HEK293 (cell line): ENCODE measurements at regions not wholly inside any gene's neighbourhood (a gene's known extent, or its start where the extent isn't known, plus 50 kb on each side); places are given as distances from the start of the nearest gene placed in this dataset.

Experiments
- CTCF ChIA-PET: fragments of 350-600 bp; formaldehyde crosslinking; extraction: SDS; loops from one replicate; lab custom pipeline; 2021; ENCODE audit warnings: antibody characterized with exemption; lab: Yijun Ruan, JAX
- POLR2A ChIA-PET: fragments of 300-600 bp; formaldehyde crosslinking; extraction: SDS; loops from one replicate; lab custom pipeline; 2020; ENCODE audit warnings: antibody characterized with exemption, inconsistent platforms; lab: Yijun Ruan, JAX
- H3K27ac ChIP-seq: fragments of 200-500 bp; sonication (Bioruptor generic); 2 replicates; pipeline ENCODE4 v1.5.1; 2014; ENCODE audit warnings: low read depth, low read length, control low read depth, inconsistent platforms; ENCODE audit errors: extremely low read depth
- H3K36me3 ChIP-seq, 2 experiments: fragments of 200-500 bp in 1 of 2; sonication (Bioruptor generic) in 1 of 2; 1 replicate in 1 of 2; 2 replicates in 1 of 2; pipeline ENCODE4 v1.5.1; 2014 to 2017; ENCODE audit warnings: inconsistent platforms in 2 of 2, low read length in 2 of 2; ENCODE audit not compliant: control insufficient read depth in 2 of 2, insufficient read depth in 1 of 2
- H3K4me1 ChIP-seq: fragments of 200-500 bp; sonication (Bioruptor generic); 2 replicates; pipeline ENCODE4 v1.5.1; 2014; ENCODE audit warnings: mild to moderate bottlenecking, low read length, inconsistent platforms; ENCODE audit not compliant: control insufficient read depth, insufficient read depth
- H3K4me3 ChIP-seq: 2 replicates; pipeline ENCODE4 v1.5.1; 2011; ENCODE audit warnings: low read depth, mild to moderate bottlenecking, control low read depth, low read length, moderate library complexity
- H3K9me3 ChIP-seq: fragments of 200-500 bp; sonication (Bioruptor generic); 2 replicates; pipeline ENCODE4 v1.5.1; 2014; ENCODE audit warnings: low read depth, low read length, inconsistent platforms; ENCODE audit not compliant: control insufficient read depth, insufficient read depth
- GFI1B ChIP-seq: fragments of 450-650 bp; formaldehyde crosslinking; IDR thresholded peaks from 2 replicates; pipeline ENCODE4 v1.5.1; 2016; ENCODE audit warnings: missing biosample characterization, missing genetic modification characterization
- GLI2 ChIP-seq: fragments of 450-650 bp; formaldehyde crosslinking; IDR thresholded peaks from 2 replicates; pipeline ENCODE4; 2017; ENCODE audit warnings: missing biosample characterization, missing genetic modification characterization, low read depth, borderline replicate concordance
- GLIS2 ChIP-seq: fragments of 450-650 bp; formaldehyde crosslinking; IDR thresholded peaks from 2 replicates; pipeline ENCODE4 v1.5.1; 2016; ENCODE audit warnings: missing biosample characterization, missing genetic modification characterization
- KLF8 ChIP-seq: fragments of 450-650 bp; formaldehyde crosslinking; IDR thresholded peaks from 2 replicates; pipeline ENCODE4 v1.5.1; 2016; ENCODE audit warnings: missing biosample characterization, missing genetic modification characterization
- PRDM1 ChIP-seq: fragments of 450-650 bp; formaldehyde crosslinking; IDR thresholded peaks from 2 replicates; pipeline ENCODE4; 2016; ENCODE audit warnings: missing biosample characterization, missing genetic modification characterization
- REPIN1 ChIP-seq: fragments of 450-650 bp; formaldehyde crosslinking; IDR thresholded peaks from 2 replicates; pipeline ENCODE4 v1.5.1; 2017; ENCODE audit warnings: missing biosample characterization, missing genetic modification characterization, low read depth
- SCRT2 ChIP-seq: fragments of 450-650 bp; formaldehyde crosslinking; IDR thresholded peaks from 2 replicates; pipeline ENCODE4 v1.5.1; 2016; ENCODE audit warnings: missing biosample characterization, missing genetic modification characterization
- ZBTB20 ChIP-seq: fragments of 450-650 bp; formaldehyde crosslinking; IDR thresholded peaks from 2 replicates; pipeline ENCODE4 v1.5.1; 2016; ENCODE audit warnings: missing biosample characterization, missing genetic modification characterization
- ZNF121 ChIP-seq: fragments of 450-650 bp; formaldehyde crosslinking; IDR thresholded peaks from 2 replicates; pipeline ENCODE4 v1.5.1; 2016; ENCODE audit warnings: missing biosample characterization, missing genetic modification characterization
- ZNF138 ChIP-seq: fragments of 450-650 bp; formaldehyde crosslinking; IDR thresholded peaks from 2 replicates; pipeline ENCODE4 v1.5.1; 2016; ENCODE audit warnings: missing biosample characterization, missing genetic modification characterization, borderline replicate concordance
- ZNF174 ChIP-seq: fragments of 450-650 bp; formaldehyde crosslinking; IDR thresholded peaks from 2 replicates; pipeline ENCODE4 v1.5.0; 2017; ENCODE audit warnings: missing biosample characterization, mild to moderate bottlenecking, missing genetic modification characterization
- ZNF202 ChIP-seq: fragments of 450-650 bp; formaldehyde crosslinking; IDR thresholded peaks from 2 replicates; pipeline ENCODE4 v1.5.1; 2016; ENCODE audit warnings: missing biosample characterization, missing genetic modification characterization, borderline replicate concordance
- ZNF239 ChIP-seq: fragments of 450-650 bp; formaldehyde crosslinking; IDR thresholded peaks from 2 replicates; pipeline ENCODE4 v1.5.1; 2016; ENCODE audit warnings: missing biosample characterization, missing genetic modification characterization
- ZNF24 ChIP-seq: fragments of 450-650 bp; formaldehyde crosslinking; IDR thresholded peaks from 2 replicates; pipeline ENCODE4 v1.5.1; 2016; ENCODE audit warnings: missing biosample characterization, missing genetic modification characterization
- ZNF302 ChIP-seq: fragments of 450-650 bp; formaldehyde crosslinking; IDR thresholded peaks from 2 replicates; pipeline ENCODE4 v1.5.1; 2016; ENCODE audit warnings: missing biosample characterization, missing genetic modification characterization, low read depth
- ZNF311 ChIP-seq: fragments of 450-650 bp; formaldehyde crosslinking; IDR thresholded peaks from 2 replicates; pipeline ENCODE4 v1.5.1; 2017; ENCODE audit warnings: missing biosample characterization, missing genetic modification characterization, borderline replicate concordance
- ZNF398 ChIP-seq: fragments of 450-650 bp; formaldehyde crosslinking; IDR thresholded peaks from 2 replicates; pipeline ENCODE4 v1.5.1; 2017; ENCODE audit warnings: missing biosample characterization, missing genetic modification characterization
- ZNF571 ChIP-seq: fragments of 450-650 bp; formaldehyde crosslinking; IDR thresholded peaks from 2 replicates; pipeline ENCODE4 v1.5.0; 2017; ENCODE audit warnings: missing biosample characterization, missing genetic modification characterization
- ZNF580 ChIP-seq: fragments of 450-650 bp; formaldehyde crosslinking; IDR thresholded peaks from 2 replicates; pipeline ENCODE4 v1.5.1; 2016; ENCODE audit warnings: missing biosample characterization, missing genetic modification characterization
- ZNF658 ChIP-seq: fragments of 450-650 bp; formaldehyde crosslinking; IDR thresholded peaks from 2 replicates; pipeline ENCODE4; 2016; ENCODE audit warnings: missing biosample characterization, missing genetic modification characterization
- TF ChIP-seq, protein P1 (sequence below): fragments of 450-650 bp; formaldehyde crosslinking; IDR thresholded peaks from 2 replicates; pipeline ENCODE4 v1.5.1; 2016; ENCODE audit warnings: missing biosample characterization, missing genetic modification characterization
- TF ChIP-seq, protein P2 (sequence below): fragments of 450-650 bp; formaldehyde crosslinking; IDR thresholded peaks from 2 replicates; pipeline ENCODE4 v1.5.1; 2017; ENCODE audit warnings: missing biosample characterization, missing genetic modification characterization
- TF ChIP-seq, protein P3 (sequence below): fragments of 450-650 bp; formaldehyde crosslinking; conservative IDR thresholded peaks from 2 replicates; pipeline ENCODE4 v1.5.1; 2016; ENCODE audit warnings: low read depth, missing biosample characterization, missing genetic modification characterization

GRCh38 chr7:145156834-145157233, 321.0 kb upstream of the TPK1 start:
- TF ChIP-seq KLF8 (tag by site-specific recombination), result no peak
- no peak for TF ChIP-seq ZBTB20 (tag by site-specific recombination)
- no peak for TF ChIP-seq ZNF302 (tag by site-specific recombination)
- no peak for TF ChIP-seq ZNF121 (tag by site-specific recombination)
- TF ChIP-seq GLIS2, result no peak
- TF ChIP-seq GFI1B (tag by site-specific recombination), result no peak
- TF ChIP-seq, protein P1, sequence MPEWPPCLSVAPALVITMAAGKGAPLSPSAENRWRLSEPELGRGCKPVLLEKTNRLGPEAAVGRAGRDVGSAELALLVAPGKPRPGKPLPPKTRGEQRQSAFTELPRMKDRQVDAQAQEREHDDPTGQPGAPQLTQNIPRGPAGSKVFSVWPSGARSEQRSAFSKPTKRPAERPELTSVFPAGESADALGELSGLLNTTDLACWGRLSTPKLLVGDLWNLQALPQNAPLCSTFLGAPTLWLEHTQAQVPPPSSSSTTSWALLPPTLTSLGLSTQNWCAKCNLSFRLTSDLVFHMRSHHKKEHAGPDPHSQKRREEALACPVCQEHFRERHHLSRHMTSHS (tag by site-specific recombination), result no peak
- no peak for TF ChIP-seq GLI2
- TF ChIP-seq ZNF239, result no peak
- no peak for TF ChIP-seq ZNF24 (tag by site-specific recombination)
- Histone ChIP-seq H3K9me3 (no peaks in the 10 kb centered on the region), H3K27ac (no peak overlapping the region), H3K36me3 (no peaks in the 10 kb centered on the region), H3K4me1 (no peaks in the 10 kb centered on the region), H3K4me3 (no peak overlapping the region)
- ChIA-PET CTCF (interaction anchor here (0.5 to 0.6 kb wide), 2 partner anchors 391 to 576 kb away, joined by 4 to 6 read pairs; no protein-coding TSS in a partner anchor), POLR2A (no interaction called here)

- TF ChIP-seq ZNF311 (tag by site-specific recombination) (no peak), REPIN1 (tag by site-specific recombination) (no peak)
- Histone ChIP-seq H3K27ac (no peak overlapping the region), H3K4me3 (no peak overlapping the region), H3K9me3 (no peaks in the 10 kb centered on the region), H3K36me3 (no peaks in the 10 kb centered on the region), H3K4me1 (no peaks in the 10 kb centered on the region)
- ChIA-PET POLR2A (no interaction called here), CTCF (interaction anchor here (0.6 kb wide), 1 partner anchor 233 kb away, joined by 3 read pairs; no protein-coding TSS in a partner anchor)
Measured at GRCh38 chr7:145152589-145152988, 316.7 kb upstream of the TPK1 start.

GRCh38 chr7:145151676-145152075, 315.8 kb upstream of the TPK1 start:
- Histone ChIP-seq H3K36me3 (no peaks in the 10 kb centered on the region), H3K4me1 (no peaks in the 10 kb centered on the region), H3K9me3 (no peaks in the 10 kb centered on the region), H3K27ac (no peak overlapping the region), H3K4me3 (no peak overlapping the region)
- ChIA-PET POLR2A (no interaction called here), CTCF (no interaction called here)
- no peak for TF ChIP-seq ZNF571 (tag by site-specific recombination)
- TF ChIP-seq, protein P2, sequence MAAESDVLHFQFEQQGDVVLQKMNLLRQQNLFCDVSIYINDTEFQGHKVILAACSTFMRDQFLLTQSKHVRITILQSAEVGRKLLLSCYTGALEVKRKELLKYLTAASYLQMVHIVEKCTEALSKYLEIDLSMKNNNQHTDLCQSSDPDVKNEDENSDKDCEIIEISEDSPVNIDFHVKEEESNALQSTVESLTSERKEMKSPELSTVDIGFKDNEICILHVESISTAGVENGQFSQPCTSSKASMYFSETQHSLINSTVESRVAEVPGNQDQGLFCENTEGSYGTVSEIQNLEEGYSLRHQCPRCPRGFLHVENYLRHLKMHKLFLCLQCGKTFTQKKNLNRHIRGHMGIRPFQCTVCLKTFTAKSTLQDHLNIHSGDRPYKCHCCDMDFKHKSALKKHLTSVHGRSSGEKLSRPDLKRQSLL (tag by site-specific recombination), result no peak

DNA sequence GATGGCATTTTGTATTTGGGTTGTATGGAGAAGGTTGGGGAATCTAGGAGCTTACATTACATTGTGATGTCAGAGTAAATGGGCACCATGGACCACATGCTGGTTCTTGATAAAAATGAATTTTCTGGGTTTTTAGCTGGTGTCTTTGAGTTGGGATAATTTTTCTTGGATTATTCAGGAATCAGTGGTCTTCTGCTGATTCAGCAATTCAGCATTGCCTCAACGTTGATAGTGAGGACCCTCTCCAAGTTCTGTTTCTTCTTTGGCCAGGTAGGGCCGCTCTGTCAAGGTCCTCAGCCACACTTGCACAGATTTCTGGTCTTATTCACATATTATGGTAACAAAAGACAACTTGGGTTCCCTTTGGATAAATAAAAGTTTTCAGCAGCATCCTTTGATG, 312.0 kb upstream of the TPK1 start:
- Histone ChIP-seq H3K9me3 (no peaks in the 10 kb centered on the region), H3K27ac (no peak overlapping the region)
- CTCF ChIA-PET, result no interaction called here
- TF ChIP-seq ZNF398, result no peak
- no peak for TF ChIP-seq ZNF138 (tag by site-specific recombination)
- no peak for TF ChIP-seq SCRT2 (tag by site-specific recombination)
- TF ChIP-seq ZNF202 (tag by site-specific recombination), result no peak
- no peak for TF ChIP-seq PRDM1 (tag by site-specific recombination)
- TF ChIP-seq ZNF174 (tag by site-specific recombination), result no peak
- TF ChIP-seq, protein P3, sequence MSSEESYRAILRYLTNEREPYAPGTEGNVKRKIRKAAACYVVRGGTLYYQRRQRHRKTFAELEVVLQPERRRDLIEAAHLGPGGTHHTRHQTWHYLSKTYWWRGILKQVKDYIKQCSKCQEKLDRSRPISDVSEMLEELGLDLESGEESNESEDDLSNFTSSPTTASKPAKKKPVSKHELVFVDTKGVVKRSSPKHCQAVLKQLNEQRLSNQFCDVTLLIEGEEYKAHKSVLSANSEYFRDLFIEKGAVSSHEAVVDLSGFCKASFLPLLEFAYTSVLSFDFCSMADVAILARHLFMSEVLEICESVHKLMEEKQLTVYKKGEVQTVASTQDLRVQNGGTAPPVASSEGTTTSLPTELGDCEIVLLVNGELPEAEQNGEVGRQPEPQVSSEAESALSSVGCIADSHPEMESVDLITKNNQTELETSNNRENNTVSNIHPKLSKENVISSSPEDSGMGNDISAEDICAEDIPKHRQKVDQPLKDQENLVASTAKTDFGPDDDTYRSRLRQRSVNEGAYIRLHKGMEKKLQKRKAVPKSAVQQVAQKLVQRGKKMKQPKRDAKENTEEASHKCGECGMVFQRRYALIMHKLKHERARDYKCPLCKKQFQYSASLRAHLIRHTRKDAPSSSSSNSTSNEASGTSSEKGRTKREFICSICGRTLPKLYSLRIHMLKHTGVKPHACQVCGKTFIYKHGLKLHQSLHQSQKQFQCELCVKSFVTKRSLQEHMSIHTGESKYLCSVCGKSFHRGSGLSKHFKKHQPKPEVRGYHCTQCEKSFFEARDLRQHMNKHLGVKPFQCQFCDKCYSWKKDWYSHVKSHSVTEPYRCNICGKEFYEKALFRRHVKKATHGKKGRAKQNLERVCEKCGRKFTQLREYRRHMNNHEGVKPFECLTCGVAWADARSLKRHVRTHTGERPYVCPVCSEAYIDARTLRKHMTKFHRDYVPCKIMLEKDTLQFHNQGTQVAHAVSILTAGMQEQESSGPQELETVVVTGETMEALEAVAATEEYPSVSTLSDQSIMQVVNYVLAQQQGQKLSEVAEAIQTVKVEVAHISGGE, result no peak
- TF ChIP-seq ZNF658 (tag by site-specific recombination), result no peak
- no peak for TF ChIP-seq ZNF580 (tag by site-specific recombination)

More for the DNA sequence above, 312.0 kb upstream of the TPK1 start:
- Histone ChIP-seq H3K4me1 (no peaks in the 10 kb centered on the region), H3K36me3 (no peaks in the 10 kb centered on the region), H3K4me3 (no peak overlapping the region)
- POLR2A ChIA-PET, result no interaction called here
